Right kidney (tissue), 1 donor: ENCODE measurements at regions not wholly inside any gene's neighbourhood (a gene's known extent, or its start where the extent isn't known, plus 50 kb on each side); places are given as distances from the start of the nearest gene placed in this dataset.

ENCODE experiments used
- DNase-seq: peaks from one replicate; pipeline ENCODE4 v3.0.0-alpha.2; 2016

GRCh38 chr14:83733670-83734069 is 1796.3 kb upstream of the FLRT2 start:
- no peak for DNase-seq

GRCh38 chr14:83734431-83734830 is 1795.5 kb upstream of the FLRT2 start:
- DNase-seq, result no peak

GRCh38 chr14:83741269-83741668 is 1788.7 kb upstream of the FLRT2 start:
- no peak for DNase-seq

- DNase-seq, result no peak
Observed at GRCh38 chr14:83744224-83744623, 1785.7 kb upstream of the FLRT2 start.

- no peak for DNase-seq
Observed at GRCh38 chr14:83744891-83745290, 1785.1 kb upstream of the FLRT2 start.

- DNase-seq, result no peak
Observed at GRCh38 chr14:83746336-83746735, 1783.6 kb upstream of the FLRT2 start.

- DNase-seq, result no peak
Observed at GRCh38 chr14:83757916-83758315, 1772.0 kb upstream of the FLRT2 start.

- no peak for DNase-seq
Observed at GRCh38 chr14:83764656-83765599, 1765.0 kb upstream of the FLRT2 start.

- no peak for DNase-seq
Observed at GRCh38 chr14:83777516-83777915, 1752.4 kb upstream of the FLRT2 start.

GRCh38 chr14:83779266-83779665 is 1750.7 kb upstream of the FLRT2 start:
- no peak for DNase-seq

- no peak for DNase-seq
Observed at GRCh38 chr14:83780321-83780720, 1749.6 kb upstream of the FLRT2 start.

- no peak for DNase-seq
Observed at GRCh38 chr14:83798421-83798820, 1731.5 kb upstream of the FLRT2 start.

- DNase-seq, result no peak
Observed at GRCh38 chr14:83799233-83799632, 1730.7 kb upstream of the FLRT2 start.

GRCh38 chr14:83814896-83815295 is 1715.0 kb upstream of the FLRT2 start:
- DNase-seq, result no peak

GRCh38 chr14:83816761-83817160 is 1713.2 kb upstream of the FLRT2 start:
- DNase-seq, result peak; percentile 11

GRCh38 chr14:83825843-83826242 is 1704.1 kb upstream of the FLRT2 start:
- no peak for DNase-seq

GRCh38 chr14:83826838-83827237 is 1703.1 kb upstream of the FLRT2 start:
- DNase-seq, result no peak

GRCh38 chr14:83827383-83827782 is 1702.6 kb upstream of the FLRT2 start:
- no peak for DNase-seq

- no peak for DNase-seq
Observed at GRCh38 chr14:83828406-83828805, 1701.5 kb upstream of the FLRT2 start.

GRCh38 chr14:83830316-83830715 is 1699.6 kb upstream of the FLRT2 start:
- no peak for DNase-seq

- DNase-seq, result no peak
Observed at GRCh38 chr14:83838226-83838625, 1691.7 kb upstream of the FLRT2 start.

GRCh38 chr14:83842547-83842946 is 1687.4 kb upstream of the FLRT2 start:
- DNase-seq, result no peak

- no peak for DNase-seq
Observed at GRCh38 chr14:83847102-83847501, 1682.8 kb upstream of the FLRT2 start.

GRCh38 chr14:83850092-83850491 is 1679.9 kb upstream of the FLRT2 start:
- no peak for DNase-seq
